VCaP (cell line): ENCODE measurements at regions not wholly inside any gene's neighbourhood (a gene's known extent, or its start where the extent isn't known, plus 50 kb on each side); places are given as distances from the start of the nearest gene placed in this dataset.

ENCODE experiments used
- H3K27ac ChIP-seq: fragments of 450-650 bp; 2 replicates; pipeline ENCODE4 v1.5.1; 2017
- CTCF ChIP-seq: fragments of 450-650 bp; conservative IDR thresholded peaks from 2 replicates; pipeline ENCODE4 v1.5.1; 2017; ENCODE audit warnings: mild to moderate bottlenecking, moderate library complexity

DNA sequence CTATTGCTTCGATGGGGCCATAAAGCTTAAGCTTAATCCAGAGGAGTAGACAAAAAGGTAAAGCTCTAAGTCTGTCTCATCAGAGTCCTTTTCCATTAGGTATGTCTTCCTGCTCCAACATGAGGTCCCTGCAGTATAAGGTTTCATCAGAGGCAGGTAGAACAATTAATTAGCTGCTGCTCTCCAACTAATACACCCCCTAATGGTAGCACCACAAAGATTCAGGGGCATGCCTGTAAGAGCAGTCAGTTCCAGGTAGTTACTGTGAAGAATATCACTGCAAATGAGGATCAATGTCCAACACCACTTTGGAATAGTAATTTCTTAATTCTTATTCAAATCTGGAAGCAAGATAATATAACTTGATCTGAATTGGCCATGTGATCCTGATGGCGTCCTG is 160.3 kb upstream of the ESRRG start:
- no peak for TF ChIP-seq CTCF

GRCh38 chr1:216881695-216882094 is 158.5 kb upstream of the ESRRG start:
- no peak overlapping the region for H3K27ac ChIP-seq
- TF ChIP-seq CTCF: no peak

More for the DNA sequence above, 160.3 kb upstream of the ESRRG start:
- no peak overlapping the region for H3K27ac ChIP-seq

DNA sequence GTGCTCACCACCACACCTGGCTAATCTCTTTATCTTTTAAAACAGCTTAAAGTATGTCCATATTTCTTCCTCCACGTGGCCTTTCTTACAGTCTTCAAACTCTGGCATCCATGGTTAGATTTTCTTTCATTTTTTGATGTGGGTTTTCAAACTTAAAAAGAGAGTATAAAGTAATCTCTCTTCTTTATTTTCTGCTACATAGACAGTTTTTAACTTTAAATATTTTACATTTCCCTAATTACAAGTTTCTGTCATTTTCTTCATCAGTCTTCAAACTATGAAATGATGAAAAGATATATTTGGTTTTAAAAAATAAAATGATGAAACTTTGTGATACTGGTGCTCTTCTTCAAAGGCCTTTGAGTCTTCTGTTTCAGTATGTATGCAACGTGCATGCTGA is 143.5 kb upstream of the ESRRG start:
- no peak for TF ChIP-seq CTCF
- no peak overlapping the region for H3K27ac ChIP-seq

- no peak overlapping the region for H3K27ac ChIP-seq
- no peak for TF ChIP-seq CTCF
Observed at GRCh38 chr1:216855810-216856209, 132.6 kb upstream of the ESRRG start.

- H3K27ac ChIP-seq: no peak overlapping the region
- TF ChIP-seq CTCF: no peak
Observed at GRCh38 chr1:216854836-216855484, 131.7 kb upstream of the ESRRG start.

- TF ChIP-seq CTCF: no peak
- H3K27ac ChIP-seq: no peak overlapping the region
Observed at GRCh38 chr1:216851073-216851472, 127.8 kb upstream of the ESRRG start.

- H3K27ac ChIP-seq: no peak overlapping the region
- no peak for TF ChIP-seq CTCF
Observed at GRCh38 chr1:216849146-216849545, 125.9 kb upstream of the ESRRG start.
